Brain pericyte (primary cell): ENCODE measurements at regions not wholly inside any gene's neighbourhood (a gene's known extent, or its start where the extent isn't known, plus 50 kb on each side); places are given as distances from the start of the nearest gene placed in this dataset.
"Not testable (repeated sequence)": the region's sequence is repeated elsewhere in the genome, so short reads cannot be mapped to it uniquely, and the experiment has no call there.

Experiments
- DNase-seq: peaks from one replicate; pipeline ENCODE4 v3.0.0-alpha.2; 2012; ENCODE audit warnings: low read depth, low spot score

- DNase-seq: no peak
Measured at GRCh38 chr1:82778612-82779011, 977.9 kb downstream of the ADGRL2 start.

- no peak for DNase-seq
Measured at GRCh38 chr1:82777240-82777639, 976.5 kb downstream of the ADGRL2 start.

DNA sequence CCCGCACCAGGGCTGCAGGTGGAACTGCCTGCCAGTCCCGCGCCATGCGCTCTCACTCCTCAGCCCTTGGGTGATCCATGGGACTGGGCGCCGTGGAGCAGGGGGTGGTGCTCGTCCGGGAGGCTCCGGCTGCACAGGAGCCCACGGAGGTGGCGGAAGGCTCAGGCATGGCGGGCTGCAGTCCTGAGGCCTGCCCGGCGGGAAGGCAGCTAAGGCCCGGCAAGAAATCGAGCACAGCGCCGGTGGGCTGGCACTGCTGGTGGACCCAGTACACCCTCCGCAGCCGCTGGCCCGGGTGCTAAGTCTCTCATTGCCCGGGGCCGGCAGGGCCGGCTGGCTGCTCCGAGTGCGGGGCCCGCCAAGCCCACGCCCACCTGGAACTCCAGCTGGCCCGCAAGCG, 976.0 kb downstream of the ADGRL2 start:
- not testable (repeated sequence) for DNase-seq

DNA sequence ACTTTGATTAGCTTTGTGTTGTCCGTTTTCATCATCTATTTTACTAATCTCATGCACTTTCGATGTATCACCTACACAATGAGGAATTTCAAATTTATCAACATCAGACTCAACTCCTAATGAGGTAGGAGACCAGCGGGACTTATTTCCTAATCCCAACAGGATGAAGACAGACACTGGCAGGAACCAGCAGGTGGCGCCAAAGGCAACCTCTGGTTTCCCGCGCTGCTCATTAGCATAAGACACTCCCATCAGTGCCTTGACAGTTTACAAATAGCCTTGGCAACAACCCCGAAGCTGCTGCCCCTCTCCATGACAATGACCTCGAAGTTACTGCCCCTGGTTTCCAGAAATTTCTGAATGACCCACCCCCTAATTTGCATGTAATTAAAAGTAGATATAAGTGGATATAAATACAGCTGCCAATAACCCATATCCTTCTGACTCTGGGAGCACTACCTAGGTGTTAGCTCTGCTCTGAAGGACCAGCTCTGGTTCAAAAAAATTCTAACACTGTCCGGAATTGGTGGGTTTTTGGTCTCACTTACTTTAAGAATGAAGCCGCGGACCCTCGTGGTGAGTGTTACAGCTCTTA, 974.8 kb downstream of the ADGRL2 start:
- no peak for DNase-seq

- no peak for DNase-seq
Measured at GRCh38 chr1:82762829-82763532, 962.2 kb downstream of the ADGRL2 start.

GRCh38 chr1:82759035-82759434, 958.3 kb downstream of the ADGRL2 start:
- no peak for DNase-seq

GRCh38 chr1:82755671-82756070, 954.9 kb downstream of the ADGRL2 start:
- peak; percentile 7 for DNase-seq

GRCh38 chr1:82755191-82755590, 954.5 kb downstream of the ADGRL2 start:
- no peak for DNase-seq

DNA sequence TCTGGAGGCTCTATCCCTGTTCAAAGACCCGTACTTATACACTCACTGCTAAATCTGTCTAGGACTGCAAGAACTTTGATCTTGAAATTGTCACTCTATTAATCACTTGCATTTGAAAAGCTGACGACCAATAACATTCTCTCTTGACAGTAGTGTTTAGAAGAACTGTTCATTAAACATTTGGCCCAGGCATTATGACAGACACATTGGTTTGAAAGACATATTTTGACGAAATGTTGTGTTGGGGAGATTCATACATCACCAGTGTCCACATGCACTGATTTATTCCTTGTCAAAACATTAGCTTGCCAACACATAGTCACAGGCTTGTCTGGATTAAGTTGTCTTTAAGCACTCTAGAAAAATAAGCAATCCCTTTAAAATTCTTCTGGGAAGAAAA, 951.3 kb downstream of the ADGRL2 start:
- no peak for DNase-seq

DNA sequence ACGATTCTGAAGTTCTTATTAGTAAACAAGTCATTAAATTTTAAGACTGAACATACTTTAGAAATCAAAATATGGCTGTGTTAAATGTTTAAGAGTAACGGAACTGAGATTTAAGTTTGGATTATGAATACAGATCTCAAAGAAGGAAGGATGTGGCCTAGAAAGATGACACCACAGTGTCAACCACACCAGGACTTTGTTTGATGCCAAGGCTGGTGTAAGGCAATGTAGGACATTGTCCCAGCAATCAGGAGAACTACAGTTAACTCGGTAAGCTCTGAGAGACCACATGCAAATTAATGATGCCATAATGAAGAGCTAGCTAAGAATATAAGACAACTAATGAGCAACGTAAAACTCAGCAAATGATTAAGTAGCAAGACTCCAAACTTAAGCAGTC, 932.9 kb downstream of the ADGRL2 start:
- DNase-seq: no peak

GRCh38 chr1:82731216-82731615, 930.5 kb downstream of the ADGRL2 start:
- no peak for DNase-seq

DNA sequence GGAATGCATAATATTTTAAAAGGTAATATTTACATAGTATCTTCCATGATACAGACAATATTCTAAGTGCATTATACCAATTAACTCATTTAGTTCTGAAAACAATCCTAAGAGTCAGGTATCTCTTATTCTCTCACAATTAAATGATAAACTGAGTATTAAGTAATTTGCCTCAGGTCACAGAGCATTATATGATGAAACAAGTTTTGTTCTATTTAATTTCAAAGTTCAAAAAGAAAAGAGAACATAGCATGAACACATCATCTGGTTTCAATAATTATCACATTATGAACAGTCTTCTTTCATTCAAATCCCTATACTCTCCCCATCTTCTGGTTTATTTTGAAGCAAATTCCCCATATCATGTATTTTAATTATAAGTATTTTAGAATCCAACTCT, 927.5 kb downstream of the ADGRL2 start:
- DNase-seq: no peak

- no peak for DNase-seq
Measured at GRCh38 chr1:82724246-82724645, 923.5 kb downstream of the ADGRL2 start.

DNA sequence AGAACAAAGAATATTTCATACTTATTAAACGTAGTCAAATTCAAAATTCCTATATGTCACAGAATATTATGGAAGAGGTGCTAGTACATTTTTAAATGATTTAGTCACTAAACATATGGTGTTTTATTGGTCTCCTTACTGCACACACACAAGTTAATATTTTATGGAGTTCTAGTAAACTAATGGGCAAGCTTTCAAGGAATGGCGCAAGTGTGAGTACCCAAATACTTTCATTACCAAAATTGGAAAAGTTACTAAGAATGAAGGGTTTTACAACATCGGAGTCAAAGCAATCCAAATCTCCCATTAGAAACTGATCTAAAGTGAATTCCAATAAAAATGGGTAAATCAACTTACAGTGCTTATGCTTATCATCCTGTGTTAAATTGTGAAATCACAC, 921.9 kb downstream of the ADGRL2 start:
- no peak for DNase-seq

GRCh38 chr1:82721702-82722101, 921.0 kb downstream of the ADGRL2 start:
- no peak for DNase-seq

GRCh38 chr1:82718719-82719419, 918.1 kb downstream of the ADGRL2 start:
- DNase-seq: no peak

GRCh38 chr1:82710091-82710490, 909.4 kb downstream of the ADGRL2 start:
- DNase-seq: no peak

GRCh38 chr1:82707681-82708080, 906.9 kb downstream of the ADGRL2 start:
- no peak for DNase-seq

- DNase-seq: no peak
Measured at GRCh38 chr1:82706741-82707140, 906.0 kb downstream of the ADGRL2 start.

DNA sequence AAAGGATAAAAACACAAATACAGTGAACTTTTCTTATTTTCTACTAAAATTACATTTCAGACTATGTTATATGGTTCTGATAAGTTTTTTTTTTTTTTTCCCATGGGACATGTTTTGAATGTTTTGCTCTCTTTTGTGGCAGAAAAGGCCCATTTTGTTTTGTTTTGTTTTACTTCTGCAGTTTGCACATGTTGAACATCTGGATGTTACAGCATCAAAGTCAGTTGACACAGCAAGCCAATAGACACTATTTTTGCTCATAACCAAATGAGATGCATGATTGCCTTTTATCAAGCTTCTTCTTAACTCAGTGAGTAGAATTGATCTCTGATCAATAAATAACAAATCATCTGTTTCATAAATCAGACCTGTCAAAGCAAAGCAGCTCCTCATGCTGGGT, 904.2 kb downstream of the ADGRL2 start:
- DNase-seq: no peak

DNA sequence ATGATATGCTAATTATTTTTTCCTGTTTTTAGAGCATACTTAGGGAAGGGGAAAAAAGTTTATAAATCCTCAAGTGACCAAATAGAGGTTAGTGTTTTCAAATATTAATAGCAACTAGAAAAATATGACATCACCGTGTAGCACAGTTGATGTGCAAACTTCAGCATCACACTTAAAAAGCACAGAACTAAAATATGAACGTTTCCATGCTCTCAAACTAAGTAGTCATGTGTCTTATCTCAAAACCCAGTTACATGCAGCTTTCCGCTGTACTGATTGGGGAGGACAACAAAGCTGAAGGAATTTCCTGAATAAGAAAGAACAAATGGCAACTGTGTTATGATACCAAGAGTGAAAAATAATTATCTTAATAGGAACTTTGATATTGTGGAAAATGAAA, 903.7 kb downstream of the ADGRL2 start:
- no peak for DNase-seq

DNA sequence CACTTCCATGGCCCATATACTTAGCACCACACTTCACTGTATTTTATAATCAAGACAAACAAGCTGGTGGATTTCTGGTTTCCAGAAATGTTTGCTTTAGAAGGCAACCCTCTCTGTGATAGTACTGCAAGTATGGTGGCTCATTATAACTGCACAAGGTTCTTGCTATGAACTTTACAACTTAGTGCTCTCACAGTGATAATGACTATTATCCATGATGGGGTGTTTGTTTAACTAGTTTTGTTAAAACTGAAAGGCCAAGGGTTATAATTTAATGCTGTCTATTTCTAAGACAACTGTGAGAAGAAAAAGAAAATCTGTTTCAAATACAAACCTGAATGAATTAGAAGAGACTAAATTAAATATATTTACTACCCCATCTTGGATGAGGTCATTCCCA, 903.2 kb downstream of the ADGRL2 start:
- no peak for DNase-seq

- no peak for DNase-seq
Measured at GRCh38 chr1:82700476-82700875, 899.7 kb downstream of the ADGRL2 start.
